Neural progenitor cell (in vitro differentiated cells): ENCODE measurements at regions not wholly inside any gene's neighbourhood (a gene's known extent, or its start where the extent isn't known, plus 50 kb on each side); places are given as distances from the start of the nearest gene placed in this dataset.

Experiments used
- CTCF ChIP-seq: fragments of 200-600 bp; sonication (generic); IDR thresholded peaks from 2 replicates; pipeline ENCODE4 v1.5.1; 2017; ENCODE audit warnings: antibody characterized with exemption, mild to moderate bottlenecking
- EZH2 ChIP-seq: fragments of 200-600 bp; sonication (generic); IDR thresholded peaks from 2 replicates; pipeline ENCODE4 v1.6.1; 2017; ENCODE audit warnings: antibody characterized with exemption, mild to moderate bottlenecking, moderate library complexity
- EZH2phosphoT487 ChIP-seq: fragments of 200-600 bp; sonication (generic); IDR thresholded peaks from 2 replicates; pipeline ENCODE4 v1.6.1; 2017; ENCODE audit warnings: antibody characterized with exemption

- TF ChIP-seq CTCF: no peak
- no peak for TF ChIP-seq EZH2phosphoT487
- no peak for TF ChIP-seq EZH2
Measured at GRCh38 chr4:160537681-160538080, 1434.8 kb downstream of the RAPGEF2 start.
